ENCODE measurements at regions not wholly inside any gene's neighbourhood (a gene's known extent, or its start where the extent isn't known, plus 50 kb on each side); places are given as distances from the start of the nearest gene placed in this dataset.
"Not testable (repeated sequence)": the region's sequence is repeated elsewhere in the genome, so short reads cannot be mapped to it uniquely, and the experiment has no call there.

GRCh38 chr6:130613176-130613575 is 214.0 kb upstream of the SMLR1 start:
- FAIRE-seq, result no peak

- FAIRE-seq, result no peak
These were observed 211.4 kb upstream of the SMLR1 start for GRCh38 chr6:130615816-130616215.

GRCh38 chr6:130617658-130618057 is 209.5 kb upstream of the SMLR1 start:
- no peak for FAIRE-seq

- FAIRE-seq, result not testable (repeated sequence)
These were observed 208.4 kb upstream of the SMLR1 start for GRCh38 chr6:130618806-130619205.

GRCh38 chr6:130620338-130620781 is 206.8 kb upstream of the SMLR1 start:
- FAIRE-seq, result no peak

- FAIRE-seq, result no peak
These were observed 205.1 kb upstream of the SMLR1 start for GRCh38 chr6:130622142-130622541.

GRCh38 chr6:130624046-130624445 is 203.2 kb upstream of the SMLR1 start:
- FAIRE-seq, result no peak

GRCh38 chr6:130625825-130626527 is 201.2 kb upstream of the SMLR1 start:
- FAIRE-seq, result no peak

GRCh38 chr6:130628862-130629261 is 198.3 kb upstream of the SMLR1 start:
- no peak for FAIRE-seq

GRCh38 chr6:130629640-130630039 is 197.6 kb upstream of the SMLR1 start:
- no peak for FAIRE-seq

GRCh38 chr6:130632277-130632676 is 194.9 kb upstream of the SMLR1 start:
- FAIRE-seq, result no peak

GRCh38 chr6:130632897-130633296 is 194.3 kb upstream of the SMLR1 start:
- FAIRE-seq, result no peak

GRCh38 chr6:130643361-130643760 is 183.8 kb upstream of the SMLR1 start:
- FAIRE-seq, result no peak

- FAIRE-seq, result no peak
These were observed 183.0 kb upstream of the SMLR1 start for GRCh38 chr6:130644175-130644574.

- FAIRE-seq, result not testable (repeated sequence)
These were observed 182.4 kb upstream of the SMLR1 start for GRCh38 chr6:130644769-130645168.

- no peak for FAIRE-seq
These were observed 180.0 kb upstream of the SMLR1 start for GRCh38 chr6:130647246-130647645.

GRCh38 chr6:130655586-130655985 is 171.6 kb upstream of the SMLR1 start:
- no peak for FAIRE-seq

GRCh38 chr6:130661077-130661476 is 166.1 kb upstream of the SMLR1 start:
- FAIRE-seq, result no peak

GRCh38 chr6:130666786-130667185 is 160.4 kb upstream of the SMLR1 start:
- no peak for FAIRE-seq

- FAIRE-seq, result no peak
These were observed 157.1 kb upstream of the SMLR1 start for GRCh38 chr6:130670142-130670541.

- FAIRE-seq, result no peak
These were observed 156.1 kb upstream of the SMLR1 start for GRCh38 chr6:130671119-130671518.

GRCh38 chr6:130671577-130671976 is 155.6 kb upstream of the SMLR1 start:
- no peak for FAIRE-seq

- no peak for FAIRE-seq
These were observed 155.1 kb upstream of the SMLR1 start for GRCh38 chr6:130672153-130672552.

GRCh38 chr6:130674604-130675003 is 152.6 kb upstream of the SMLR1 start:
- peak; percentile 73 for FAIRE-seq

- no peak for FAIRE-seq
These were observed 152.1 kb upstream of the SMLR1 start for GRCh38 chr6:130675072-130675471.

All from A204.1 (cell line).